ENCODE measurements at regions not wholly inside any gene's neighbourhood (a gene's known extent, or its start where the extent isn't known, plus 50 kb on each side); places are given as distances from the start of the nearest gene placed in this dataset.

DNA sequence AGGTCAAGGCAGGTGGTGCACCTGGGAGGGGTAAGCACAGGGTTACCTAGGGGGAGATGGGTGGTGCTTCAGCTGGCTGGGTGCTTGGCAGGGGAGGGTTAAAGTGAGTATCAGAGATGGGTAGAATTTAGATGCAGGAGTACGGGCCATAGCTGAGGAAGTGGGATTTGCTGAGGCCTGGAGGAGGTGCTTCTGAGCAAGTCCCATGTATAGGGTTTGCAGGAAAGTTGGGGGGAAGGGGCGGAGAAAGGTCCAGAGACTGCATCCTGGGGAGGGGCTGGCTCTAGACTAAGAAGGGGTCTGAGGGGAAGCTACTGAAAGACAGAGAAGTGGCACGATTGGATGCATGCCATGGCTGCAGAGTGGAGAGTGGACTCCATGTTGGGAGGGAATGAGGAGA is 281.6 kb upstream of the ZNF32 start:
- TF ChIP-seq, protein P1, sequence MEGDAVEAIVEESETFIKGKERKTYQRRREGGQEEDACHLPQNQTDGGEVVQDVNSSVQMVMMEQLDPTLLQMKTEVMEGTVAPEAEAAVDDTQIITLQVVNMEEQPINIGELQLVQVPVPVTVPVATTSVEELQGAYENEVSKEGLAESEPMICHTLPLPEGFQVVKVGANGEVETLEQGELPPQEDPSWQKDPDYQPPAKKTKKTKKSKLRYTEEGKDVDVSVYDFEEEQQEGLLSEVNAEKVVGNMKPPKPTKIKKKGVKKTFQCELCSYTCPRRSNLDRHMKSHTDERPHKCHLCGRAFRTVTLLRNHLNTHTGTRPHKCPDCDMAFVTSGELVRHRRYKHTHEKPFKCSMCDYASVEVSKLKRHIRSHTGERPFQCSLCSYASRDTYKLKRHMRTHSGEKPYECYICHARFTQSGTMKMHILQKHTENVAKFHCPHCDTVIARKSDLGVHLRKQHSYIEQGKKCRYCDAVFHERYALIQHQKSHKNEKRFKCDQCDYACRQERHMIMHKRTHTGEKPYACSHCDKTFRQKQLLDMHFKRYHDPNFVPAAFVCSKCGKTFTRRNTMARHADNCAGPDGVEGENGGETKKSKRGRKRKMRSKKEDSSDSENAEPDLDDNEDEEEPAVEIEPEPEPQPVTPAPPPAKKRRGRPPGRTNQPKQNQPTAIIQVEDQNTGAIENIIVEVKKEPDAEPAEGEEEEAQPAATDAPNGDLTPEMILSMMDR (IDR thresholded peaks at IDR 0.05): no peak
- TF ChIP-seq, protein P2, sequence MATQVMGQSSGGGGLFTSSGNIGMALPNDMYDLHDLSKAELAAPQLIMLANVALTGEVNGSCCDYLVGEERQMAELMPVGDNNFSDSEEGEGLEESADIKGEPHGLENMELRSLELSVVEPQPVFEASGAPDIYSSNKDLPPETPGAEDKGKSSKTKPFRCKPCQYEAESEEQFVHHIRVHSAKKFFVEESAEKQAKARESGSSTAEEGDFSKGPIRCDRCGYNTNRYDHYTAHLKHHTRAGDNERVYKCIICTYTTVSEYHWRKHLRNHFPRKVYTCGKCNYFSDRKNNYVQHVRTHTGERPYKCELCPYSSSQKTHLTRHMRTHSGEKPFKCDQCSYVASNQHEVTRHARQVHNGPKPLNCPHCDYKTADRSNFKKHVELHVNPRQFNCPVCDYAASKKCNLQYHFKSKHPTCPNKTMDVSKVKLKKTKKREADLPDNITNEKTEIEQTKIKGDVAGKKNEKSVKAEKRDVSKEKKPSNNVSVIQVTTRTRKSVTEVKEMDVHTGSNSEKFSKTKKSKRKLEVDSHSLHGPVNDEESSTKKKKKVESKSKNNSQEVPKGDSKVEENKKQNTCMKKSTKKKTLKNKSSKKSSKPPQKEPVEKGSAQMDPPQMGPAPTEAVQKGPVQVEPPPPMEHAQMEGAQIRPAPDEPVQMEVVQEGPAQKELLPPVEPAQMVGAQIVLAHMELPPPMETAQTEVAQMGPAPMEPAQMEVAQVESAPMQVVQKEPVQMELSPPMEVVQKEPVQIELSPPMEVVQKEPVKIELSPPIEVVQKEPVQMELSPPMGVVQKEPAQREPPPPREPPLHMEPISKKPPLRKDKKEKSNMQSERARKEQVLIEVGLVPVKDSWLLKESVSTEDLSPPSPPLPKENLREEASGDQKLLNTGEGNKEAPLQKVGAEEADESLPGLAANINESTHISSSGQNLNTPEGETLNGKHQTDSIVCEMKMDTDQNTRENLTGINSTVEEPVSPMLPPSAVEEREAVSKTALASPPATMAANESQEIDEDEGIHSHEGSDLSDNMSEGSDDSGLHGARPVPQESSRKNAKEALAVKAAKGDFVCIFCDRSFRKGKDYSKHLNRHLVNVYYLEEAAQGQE (IDR thresholded peaks at IDR 0.05): no peak
- TF ChIP-seq GATA3 (IDR thresholded peaks at IDR 0.05; ENCODE audit: borderline replicate concordance) (no peak), HOXB5 (CRISPR knock-in tag; IDR thresholded peaks at IDR 0.05) (no peak), RFX5 (IDR thresholded peaks at IDR 0.05) (no peak), POLR2A (IDR thresholded peaks at IDR 0.05; ENCODE audit: low read length) (no peak; the same call in 1 of the 2 replicates), HOXA7 (CRISPR knock-in tag; IDR thresholded peaks at IDR 0.05) (no peak), NR3C1 (IDR thresholded peaks at IDR 0.05) (no peak)
- TF ChIP-seq, protein P3, sequence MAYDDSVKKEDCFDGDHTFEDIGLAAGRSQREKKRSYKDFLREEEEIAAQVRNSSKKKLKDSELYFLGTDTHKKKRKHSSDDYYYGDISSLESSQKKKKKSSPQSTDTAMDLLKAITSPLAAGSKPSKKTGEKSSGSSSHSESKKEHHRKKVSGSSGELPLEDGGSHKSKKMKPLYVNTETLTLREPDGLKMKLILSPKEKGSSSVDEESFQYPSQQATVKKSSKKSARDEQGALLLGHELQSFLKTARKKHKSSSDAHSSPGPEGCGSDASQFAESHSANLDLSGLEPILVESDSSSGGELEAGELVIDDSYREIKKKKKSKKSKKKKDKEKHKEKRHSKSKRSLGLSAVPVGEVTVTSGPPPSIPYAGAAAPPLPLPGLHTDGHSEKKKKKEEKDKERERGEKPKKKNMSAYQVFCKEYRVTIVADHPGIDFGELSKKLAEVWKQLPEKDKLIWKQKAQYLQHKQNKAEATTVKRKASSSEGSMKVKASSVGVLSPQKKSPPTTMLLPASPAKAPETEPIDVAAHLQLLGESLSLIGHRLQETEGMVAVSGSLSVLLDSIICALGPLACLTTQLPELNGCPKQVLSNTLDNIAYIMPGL (CRISPR knock-in tag; IDR thresholded peaks at IDR 0.05; ENCODE audit: borderline replicate concordance): no peak
